ENCODE measurements at regions not wholly inside any gene's neighbourhood (a gene's known extent, or its start where the extent isn't known, plus 50 kb on each side); places are given as distances from the start of the nearest gene placed in this dataset.

GRCh38 chr1:233530665-233531386 lies 83.1 kb upstream of the KCNK1 start:
- Histone ChIP-seq H3K36me3 (ENCODE audit: control insufficient read depth, insufficient read depth, low read length) (no peaks in the 10 kb centered on the region), H3K4me1 (ENCODE audit: control insufficient read depth, insufficient read depth, low read length) (no peaks in the 10 kb centered on the region), H3K4me3 (ENCODE audit: low read depth, low read length) (no peak overlapping the region), H3K27me3 (ENCODE audit: control insufficient read depth, insufficient read depth, low read length) (no peaks in the 10 kb centered on the region), H3K9me3 (ENCODE audit: control insufficient read depth, insufficient read depth, low read length) (no peaks in the 10 kb centered on the region), H3K27ac (ENCODE audit: low read depth, low read length) (no peak overlapping the region)
- WGBS (ENCODE audit: insufficient coverage): 97% methylated on average over 5 of the region's 6 CpGs
- no peak for DNase-seq (ENCODE audit: low read depth in 4 of 6, low spot score in 6 of 6)

- no peaks in the 10 kb centered on the region for H3K36me3 ChIP-seq (ENCODE audit: control insufficient read depth, insufficient read depth, low read length)
- no peak overlapping the region for H3K27ac ChIP-seq (ENCODE audit: low read depth, low read length)
- DNase-seq (ENCODE audit: low read depth in 4 of 6, low spot score in 6 of 6): no peak
- 78% methylated on average over 2 of the region's 3 CpGs for WGBS (ENCODE audit: insufficient coverage)
- H3K4me3 ChIP-seq (ENCODE audit: low read depth, low read length): no peak overlapping the region
- H3K4me1 ChIP-seq (ENCODE audit: control insufficient read depth, insufficient read depth, low read length): no peaks in the 10 kb centered on the region
- H3K27me3 ChIP-seq (ENCODE audit: control insufficient read depth, insufficient read depth, low read length): no peaks in the 10 kb centered on the region
- H3K9me3 ChIP-seq (ENCODE audit: control insufficient read depth, insufficient read depth, low read length): no peaks in the 10 kb centered on the region
Measured at GRCh38 chr1:233540816-233541215, 73.1 kb upstream of the KCNK1 start.

GRCh38 chr1:233543338-233544255 lies 70.3 kb upstream of the KCNK1 start:
- Histone ChIP-seq H3K9me3 (ENCODE audit: control insufficient read depth, insufficient read depth, low read length) (no peaks in the 10 kb centered on the region), H3K27me3 (ENCODE audit: control insufficient read depth, insufficient read depth, low read length) (no peaks in the 10 kb centered on the region), H3K4me1 (ENCODE audit: control insufficient read depth, insufficient read depth, low read length) (no peaks in the 10 kb centered on the region), H3K27ac (ENCODE audit: low read depth, low read length) (no peak overlapping the region), H3K36me3 (ENCODE audit: control insufficient read depth, insufficient read depth, low read length) (no peaks in the 10 kb centered on the region), H3K4me3 (ENCODE audit: low read depth, low read length) (no peak overlapping the region)
- no peak for DNase-seq (ENCODE audit: low read depth in 4 of 6, low spot score in 6 of 6)
- WGBS (ENCODE audit: insufficient coverage): 100% methylated on average over 2 of the region's 8 CpGs

GRCh38 chr1:233544304-233544703 lies 69.6 kb upstream of the KCNK1 start:
- Histone ChIP-seq H3K4me1 (ENCODE audit: control insufficient read depth, insufficient read depth, low read length) (no peaks in the 10 kb centered on the region), H3K27me3 (ENCODE audit: control insufficient read depth, insufficient read depth, low read length) (no peaks in the 10 kb centered on the region), H3K36me3 (ENCODE audit: control insufficient read depth, insufficient read depth, low read length) (no peaks in the 10 kb centered on the region), H3K27ac (ENCODE audit: low read depth, low read length) (no peak overlapping the region), H3K9me3 (ENCODE audit: control insufficient read depth, insufficient read depth, low read length) (no peaks in the 10 kb centered on the region), H3K4me3 (ENCODE audit: low read depth, low read length) (no peak overlapping the region)
- WGBS (ENCODE audit: insufficient coverage): 87% methylated on average over 5 of the region's 5 CpGs
- no peak for DNase-seq (ENCODE audit: low read depth in 4 of 6, low spot score in 6 of 6)

GRCh38 chr1:233547726-233548125 lies 66.2 kb upstream of the KCNK1 start:
- Histone ChIP-seq H3K36me3 (ENCODE audit: control insufficient read depth, insufficient read depth, low read length) (no peaks in the 10 kb centered on the region), H3K4me3 (ENCODE audit: low read depth, low read length) (no peak overlapping the region), H3K27me3 (ENCODE audit: control insufficient read depth, insufficient read depth, low read length) (no peaks in the 10 kb centered on the region), H3K9me3 (ENCODE audit: control insufficient read depth, insufficient read depth, low read length) (no peaks in the 10 kb centered on the region), H3K27ac (ENCODE audit: low read depth, low read length) (no peak overlapping the region), H3K4me1 (ENCODE audit: control insufficient read depth, insufficient read depth, low read length) (no peaks in the 10 kb centered on the region)
- no CpG with 5 or more reads among the region's 1 CpG for WGBS (ENCODE audit: insufficient coverage)
- no peak for DNase-seq (ENCODE audit: low read depth in 4 of 6, low spot score in 6 of 6)

GRCh38 chr1:233549404-233549803 lies 64.5 kb upstream of the KCNK1 start:
- H3K27me3 ChIP-seq (ENCODE audit: control insufficient read depth, insufficient read depth, low read length): no peaks in the 10 kb centered on the region
- no peak overlapping the region for H3K4me3 ChIP-seq (ENCODE audit: low read depth, low read length)
- H3K27ac ChIP-seq (ENCODE audit: low read depth, low read length): no peak overlapping the region
- no CpG with 5 or more reads among the region's 2 CpGs for WGBS (ENCODE audit: insufficient coverage)
- no peaks in the 10 kb centered on the region for H3K9me3 ChIP-seq (ENCODE audit: control insufficient read depth, insufficient read depth, low read length)
- no peaks in the 10 kb centered on the region for H3K4me1 ChIP-seq (ENCODE audit: control insufficient read depth, insufficient read depth, low read length)
- no peak for DNase-seq (ENCODE audit: low read depth in 4 of 6, low spot score in 6 of 6)
- no peaks in the 10 kb centered on the region for H3K36me3 ChIP-seq (ENCODE audit: control insufficient read depth, insufficient read depth, low read length)

GRCh38 chr1:233549917-233550316 lies 64.0 kb upstream of the KCNK1 start:
- Histone ChIP-seq H3K27ac (ENCODE audit: low read depth, low read length) (no peak overlapping the region), H3K9me3 (ENCODE audit: control insufficient read depth, insufficient read depth, low read length) (no peaks in the 10 kb centered on the region), H3K4me1 (ENCODE audit: control insufficient read depth, insufficient read depth, low read length) (no peaks in the 10 kb centered on the region), H3K27me3 (ENCODE audit: control insufficient read depth, insufficient read depth, low read length) (no peaks in the 10 kb centered on the region), H3K36me3 (ENCODE audit: control insufficient read depth, insufficient read depth, low read length) (no peaks in the 10 kb centered on the region), H3K4me3 (ENCODE audit: low read depth, low read length) (no peak overlapping the region)
- DNase-seq (ENCODE audit: low read depth in 4 of 6, low spot score in 6 of 6): no peak
- no CpG with 5 or more reads among the region's 3 CpGs for WGBS (ENCODE audit: insufficient coverage)

- H3K27me3 ChIP-seq (ENCODE audit: control insufficient read depth, insufficient read depth, low read length): no peaks in the 10 kb centered on the region
- H3K27ac ChIP-seq (ENCODE audit: low read depth, low read length): no peak overlapping the region
- H3K9me3 ChIP-seq (ENCODE audit: control insufficient read depth, insufficient read depth, low read length): no peaks in the 10 kb centered on the region
- H3K4me3 ChIP-seq (ENCODE audit: low read depth, low read length): no peak overlapping the region
- DNase-seq (ENCODE audit: low read depth in 4 of 6, low spot score in 6 of 6): peak in 1 of 6 donors; percentile 70
- H3K36me3 ChIP-seq (ENCODE audit: control insufficient read depth, insufficient read depth, low read length): no peaks in the 10 kb centered on the region
- no CpG with 5 or more reads among the region's 2 CpGs for WGBS (ENCODE audit: insufficient coverage)
- H3K4me1 ChIP-seq (ENCODE audit: control insufficient read depth, insufficient read depth, low read length): no peaks in the 10 kb centered on the region
Measured at GRCh38 chr1:233554037-233554436, 59.9 kb upstream of the KCNK1 start.

DNA sequence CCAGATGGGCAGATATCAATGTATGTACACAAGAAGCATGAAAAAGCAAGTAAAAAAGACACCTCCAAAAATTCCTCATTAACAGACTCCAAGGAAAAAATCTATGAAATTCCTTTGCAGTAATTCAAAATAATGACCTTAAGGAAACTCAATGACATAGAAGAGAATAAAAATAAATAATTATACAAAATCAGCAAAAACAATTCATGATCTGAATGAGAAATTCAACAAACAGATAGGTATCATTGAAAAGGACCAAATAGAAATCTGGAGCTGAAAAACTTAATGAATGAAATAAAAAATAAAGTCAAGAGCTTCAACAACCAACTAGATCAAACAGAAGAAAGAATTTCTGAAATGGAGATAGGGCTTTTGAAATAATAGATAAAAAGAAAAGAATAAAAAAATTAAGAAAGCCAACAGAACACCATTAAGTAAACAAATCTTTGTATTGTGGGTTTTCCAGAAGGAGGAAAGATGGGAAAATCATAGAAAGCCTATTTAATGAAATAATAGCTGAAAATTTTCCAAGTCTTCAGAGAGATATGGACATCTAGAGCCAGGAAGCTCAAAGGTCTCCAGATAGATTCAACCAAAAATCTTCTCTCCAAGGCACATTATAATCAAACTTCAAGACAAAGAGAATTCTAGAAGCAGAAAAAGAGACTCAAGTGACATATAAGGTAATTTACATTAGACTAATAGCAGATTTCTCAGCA lies 52.0 kb upstream of the KCNK1 start:
- DNase-seq (ENCODE audit: low read depth in 4 of 6, low spot score in 6 of 6): no peak
- Histone ChIP-seq H3K36me3 (ENCODE audit: control insufficient read depth, insufficient read depth, low read length) (no peaks in the 10 kb centered on the region), H3K27me3 (ENCODE audit: control insufficient read depth, insufficient read depth, low read length) (no peaks in the 10 kb centered on the region), H3K9me3 (ENCODE audit: control insufficient read depth, insufficient read depth, low read length) (peaks cover 5% of the 10 kb centered on the region), H3K4me3 (ENCODE audit: low read depth, low read length) (no peak overlapping the region), H3K27ac (ENCODE audit: low read depth, low read length) (no peak overlapping the region), H3K4me1 (ENCODE audit: control insufficient read depth, insufficient read depth, low read length) (no peaks in the 10 kb centered on the region)
